ENCODE measurements at regions not wholly inside any gene's neighbourhood (a gene's known extent, or its start where the extent isn't known, plus 50 kb on each side); places are given as distances from the start of the nearest gene placed in this dataset.

DNA sequence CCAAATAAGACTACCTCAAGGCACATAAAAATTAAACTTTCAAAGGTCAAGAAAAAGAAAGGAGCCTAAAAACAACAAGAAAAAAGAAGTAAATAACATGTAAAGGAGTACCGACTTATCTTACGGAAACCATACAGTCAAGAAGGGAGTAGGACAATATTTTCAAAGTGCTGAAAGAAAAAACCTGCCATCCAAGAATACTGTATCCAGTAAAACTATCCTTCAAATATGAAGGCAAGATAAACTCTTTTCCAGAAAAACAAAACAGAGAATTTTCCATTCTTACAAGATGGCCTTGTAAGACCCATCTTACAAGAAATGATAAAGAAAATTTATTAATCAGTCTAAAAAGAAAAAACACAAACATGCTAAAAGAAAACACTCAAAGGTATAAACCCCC lies 302.2 kb downstream of the LMBRD1 start:
- ATAC-seq (no peak), FAIRE-seq (no peak), DNase-seq (ENCODE audit: extremely low read depth in 1 of 4, low spot score in 3 of 4) (no peak)
- in situ Hi-C loops (cut with MboI) (no loop called here), intact Hi-C loops (cut with micrococcal nuclease) (no loop called here)
- H3K27ac ChIP-seq (ENCODE audit: extremely low read depth, low read depth, low read length), result no peak overlapping the region
- no peaks in the 10 kb centered on the region for H3K27me3 ChIP-seq (ENCODE audit: control insufficient read depth in 2 of 2, insufficient read depth in 2 of 2, low read length in 2 of 2)
- no peaks in the 10 kb centered on the region for H3K36me3 ChIP-seq (ENCODE audit: control insufficient read depth, insufficient read depth, low read length)
- no peak overlapping the region for H3K4me3 ChIP-seq
- no peak for TF ChIP-seq KDM1A (IDR thresholded peaks at IDR 0.05)
- no peak for TF ChIP-seq HNRNPUL1 (IDR thresholded peaks at IDR 0.05; ENCODE audit: low read length)
- TF ChIP-seq NFE2 (IDR thresholded peaks at IDR 0.05; ENCODE audit: low read depth), result no peak
- TF ChIP-seq ZNF146 (CRISPR knock-in tag; IDR thresholded peaks at IDR 0.05; ENCODE audit: unreplicated experiment), result no peak
- no peak for TF ChIP-seq MBD2 (IDR thresholded peaks at IDR 0.05; ENCODE audit: borderline replicate concordance, low read depth)
- TF ChIP-seq, protein P1, sequence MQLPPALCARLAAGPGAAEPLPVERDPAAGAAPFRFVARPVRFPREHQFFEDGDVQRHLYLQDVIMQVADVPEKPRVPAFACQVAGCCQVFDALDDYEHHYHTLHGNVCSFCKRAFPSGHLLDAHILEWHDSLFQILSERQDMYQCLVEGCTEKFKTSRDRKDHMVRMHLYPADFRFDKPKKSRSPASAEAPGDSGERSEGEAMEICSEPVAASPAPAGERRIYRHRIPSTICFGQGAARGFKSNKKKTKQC (CRISPR knock-in tag; IDR thresholded peaks at IDR 0.05), result no peak
- TF ChIP-seq HMGN3 (IDR thresholded peaks at IDR 0.05; ENCODE audit: borderline replicate concordance, extremely low read depth, insufficient read length, low read depth, low read length), result no peak
- no peak for TF ChIP-seq IFI16 (CRISPR knock-in tag; IDR thresholded peaks at IDR 0.05)
- TF ChIP-seq KAT7 (CRISPR knock-in tag; IDR thresholded peaks at IDR 0.05; ENCODE audit: borderline replicate concordance), result no peak
- TF ChIP-seq TSHZ1 (CRISPR knock-in tag; IDR thresholded peaks at IDR 0.05), result no peak
- TF ChIP-seq CHCHD3 (CRISPR knock-in tag; IDR thresholded peaks at IDR 0.05), result no peak
- TF ChIP-seq YBX1 (IDR thresholded peaks at IDR 0.05), result no peak
- TF ChIP-seq PRMT5 (CRISPR knock-in tag; IDR thresholded peaks at IDR 0.05), result no peak
- no peaks in the 10 kb centered on the region for H4K20me1 ChIP-seq (replicated peaks; ENCODE audit: control insufficient read depth, insufficient read depth, low read length)
- H3K4me2 ChIP-seq (ENCODE audit: insufficient read depth, low read length), result no peak overlapping the region
- POLR2A ChIA-PET, result no interaction called here
- H3K9me3 ChIP-seq (replicated peaks; ENCODE audit: control insufficient read depth, insufficient read depth, low read depth, low read length), result no peaks in the 10 kb centered on the region
- no peaks in the 10 kb centered on the region for H3K79me2 ChIP-seq (ENCODE audit: control insufficient read depth, insufficient read depth, low read length)
- CTCF ChIA-PET (ENCODE audit: low intra/inter-chr PET ratio), result no interaction called here
- WGBS (ENCODE audit: insufficient coverage, low coverage, missing lambda C conversion rate), result 42% methylated on average over 2 of the region's 2 CpGs
- H3K9ac ChIP-seq (ENCODE audit: insufficient read depth in 1 of 2, low read depth in 2 of 2, low read length in 2 of 2), result no peak overlapping the region
- H2AFZ ChIP-seq (ENCODE audit: low read depth, low read length), result no peak overlapping the region
- no TSS peak for BruUV-seq (replicated peaks)
- H3K4me1 ChIP-seq (replicated peaks in 1 of 2; ENCODE audit: control insufficient read depth in 2 of 2, insufficient read depth in 2 of 2, low read length in 2 of 2), result no peaks in the 10 kb centered on the region
- no peaks in the 10 kb centered on the region for H3K9me1 ChIP-seq (ENCODE audit: control insufficient read depth, insufficient read depth, low read length)
